Neural cell (in vitro differentiated cells): ENCODE measurements at regions not wholly inside any gene's neighbourhood (a gene's known extent, or its start where the extent isn't known, plus 50 kb on each side); places are given as distances from the start of the nearest gene placed in this dataset.

ENCODE experiments used
- CTCF ChIP-seq: fragments of 450-650 bp; IDR thresholded peaks from 2 replicates; pipeline ENCODE4 v1.5.1; 2014; ENCODE audit warnings: antibody characterized with exemption, mild to moderate bottlenecking, moderate library complexity; ENCODE audit not compliant: poor library complexity, severe bottlenecking
- EP300 ChIP-seq: fragments of 450-650 bp; conservative IDR thresholded peaks from 2 replicates; pipeline ENCODE4 v1.6.1; 2014; ENCODE audit warnings: antibody characterized with exemption, mild to moderate bottlenecking, moderate library complexity; ENCODE audit not compliant: poor library complexity, severe bottlenecking
- EZH2 ChIP-seq: fragments of 200-600, 300-800 bp; shearing (Covaris generic), sonication (generic); IDR thresholded peaks from 2 replicates; pipeline ENCODE4 v1.6.1; 2014; ENCODE audit warnings: antibody characterized with exemption, low read length, borderline replicate concordance, mild to moderate bottlenecking; ENCODE audit not compliant: insufficient read depth, poor library complexity, severe bottlenecking
- MXI1 ChIP-seq: fragments of 450-650 bp; conservative IDR thresholded peaks from 2 replicates; pipeline ENCODE4 v1.6.1; 2014; ENCODE audit warnings: antibody characterized with exemption, mild to moderate bottlenecking; ENCODE audit not compliant: poor library complexity, severe bottlenecking
- POLR2AphosphoS5 ChIP-seq: IDR thresholded peaks from 2 replicates; pipeline ENCODE4 v1.6.1; 2012
- RAD21 ChIP-seq: fragments of 450-650 bp; conservative IDR thresholded peaks from 2 replicates; pipeline ENCODE4 v1.6.1; 2014; ENCODE audit warnings: antibody characterized with exemption, mild to moderate bottlenecking, moderate library complexity
- REST ChIP-seq: IDR thresholded peaks from 2 replicates; pipeline ENCODE4 v1.6.1; 2012; ENCODE audit warnings: borderline replicate concordance
- SMC3 ChIP-seq: fragments of 450-650 bp; conservative IDR thresholded peaks from 2 replicates; pipeline ENCODE4 v1.6.1; 2014; ENCODE audit warnings: antibody characterized with exemption, mild to moderate bottlenecking, moderate library complexity; ENCODE audit not compliant: poor library complexity
- TAF1 ChIP-seq: IDR thresholded peaks from 2 replicates; pipeline ENCODE4 v1.6.1; 2012; ENCODE audit warnings: low read depth

GRCh38 chr5:123699571-123699970 lies 187.6 kb downstream of the CSNK1G3 start:
- no peak for TF ChIP-seq CTCF
- no peak for TF ChIP-seq EZH2
- TF ChIP-seq EP300 = no peak
- no peak for TF ChIP-seq POLR2AphosphoS5
- TF ChIP-seq REST = no peak
- no peak for TF ChIP-seq TAF1
- no peak for TF ChIP-seq MXI1
- TF ChIP-seq RAD21 = no peak
- TF ChIP-seq SMC3 = no peak
